H4 (cell line): ENCODE measurements at regions not wholly inside any gene's neighbourhood (a gene's known extent, or its start where the extent isn't known, plus 50 kb on each side); places are given as distances from the start of the nearest gene placed in this dataset.

Source experiments
- DNase-seq: peaks from one replicate; pipeline ENCODE4 v3.0.0-alpha.2; 2015; ENCODE audit warnings: low spot score

GRCh38 chr1:14522926-14523241 lies 75.6 kb upstream of the KAZN start:
- DNase-seq: peak; percentile 70

GRCh38 chr1:14524826-14525636 lies 73.5 kb upstream of the KAZN start:
- no peak for DNase-seq

GRCh38 chr1:14529475-14529874 lies 69.0 kb upstream of the KAZN start:
- no peak for DNase-seq

GRCh38 chr1:14531519-14531918 lies 67.0 kb upstream of the KAZN start:
- DNase-seq: no peak

- DNase-seq: no peak
Measured at GRCh38 chr1:14535619-14536355, 62.7 kb upstream of the KAZN start.

GRCh38 chr1:14538335-14538734 lies 60.1 kb upstream of the KAZN start:
- DNase-seq: no peak

- no peak for DNase-seq
Measured at GRCh38 chr1:14539309-14539708, 59.2 kb upstream of the KAZN start.

- no peak for DNase-seq
Measured at GRCh38 chr1:14539953-14540563, 58.4 kb upstream of the KAZN start.

GRCh38 chr1:14541348-14541747 lies 57.1 kb upstream of the KAZN start:
- no peak for DNase-seq

- peak; percentile 36 for DNase-seq
Measured at GRCh38 chr1:14543191-14543840, 55.2 kb upstream of the KAZN start.

- no peak for DNase-seq
Measured at GRCh38 chr1:14544319-14544718, 54.2 kb upstream of the KAZN start.

GRCh38 chr1:14545422-14546025 lies 53.0 kb upstream of the KAZN start:
- no peak for DNase-seq

- DNase-seq: no peak
Measured at GRCh38 chr1:14546416-14546815, 52.1 kb upstream of the KAZN start.
